ENCODE measurements at regions not wholly inside any gene's neighbourhood (a gene's known extent, or its start where the extent isn't known, plus 50 kb on each side); places are given as distances from the start of the nearest gene placed in this dataset.
A peak's percentile ranks its signal among the peaks of the same experiment; 100 is the strongest.

DNA sequence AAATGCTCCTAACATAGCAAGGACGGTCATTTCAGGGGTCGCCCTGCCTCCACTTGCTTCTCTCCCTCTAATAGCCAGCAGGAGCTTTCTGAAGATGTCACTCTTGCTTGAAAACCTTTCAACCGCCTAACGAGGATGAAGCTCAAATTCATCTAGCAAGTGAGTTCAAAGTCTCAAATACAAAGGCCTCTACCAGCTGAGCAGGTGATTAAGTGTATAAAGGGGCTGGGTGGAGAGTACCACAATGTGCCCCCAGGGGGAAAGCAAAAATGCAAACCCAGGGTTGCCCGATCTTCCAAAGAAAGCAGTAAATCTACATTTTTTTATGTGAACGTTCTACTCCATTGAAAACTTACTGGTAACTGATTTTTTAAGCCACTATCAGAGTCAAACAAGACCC lies 50.4 kb upstream of the GRIP2 start:
- DNase-seq (ENCODE audit: low spot score): no peak

DNA sequence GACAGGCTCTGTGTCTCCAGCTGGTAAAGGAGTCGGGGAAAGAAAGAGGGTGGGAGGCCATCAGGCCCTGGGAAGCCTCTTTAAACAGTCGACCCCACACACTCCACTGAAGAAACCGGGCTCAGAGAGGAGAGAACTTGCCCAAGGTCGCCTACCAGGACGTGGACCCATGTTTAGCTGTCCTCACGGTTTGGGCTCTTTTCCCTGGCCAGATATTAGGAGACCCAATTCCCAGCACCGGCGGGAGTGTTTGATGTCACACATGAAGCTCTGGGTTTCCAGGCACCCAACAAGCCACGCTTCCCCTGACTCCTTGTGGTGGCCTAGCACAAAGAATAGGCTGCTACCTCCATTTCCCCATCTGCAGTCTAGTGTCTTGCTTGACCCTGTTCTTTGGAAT lies 52.2 kb upstream of the GRIP2 start:
- no peak for DNase-seq (ENCODE audit: low spot score)

DNA sequence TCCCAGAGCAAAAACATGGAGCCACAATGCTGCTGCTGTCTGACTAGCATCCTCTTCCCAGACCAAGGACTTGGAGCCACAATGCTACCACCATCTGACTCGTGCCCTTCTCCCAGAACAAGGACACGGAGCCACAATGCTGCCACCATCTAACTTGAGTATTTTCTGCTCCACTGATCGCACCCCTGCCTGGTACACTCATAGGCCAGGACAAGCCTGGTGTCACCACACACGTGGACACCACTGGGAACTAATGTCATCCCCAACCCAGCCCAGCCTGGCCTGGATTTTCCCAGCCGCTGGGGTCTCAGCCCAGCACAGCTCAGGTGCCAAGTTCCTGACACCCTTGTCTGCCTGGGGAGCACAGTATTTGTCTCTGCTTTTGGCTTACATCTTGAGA lies 52.7 kb upstream of the GRIP2 start:
- no peak for DNase-seq (ENCODE audit: low spot score)

DNA sequence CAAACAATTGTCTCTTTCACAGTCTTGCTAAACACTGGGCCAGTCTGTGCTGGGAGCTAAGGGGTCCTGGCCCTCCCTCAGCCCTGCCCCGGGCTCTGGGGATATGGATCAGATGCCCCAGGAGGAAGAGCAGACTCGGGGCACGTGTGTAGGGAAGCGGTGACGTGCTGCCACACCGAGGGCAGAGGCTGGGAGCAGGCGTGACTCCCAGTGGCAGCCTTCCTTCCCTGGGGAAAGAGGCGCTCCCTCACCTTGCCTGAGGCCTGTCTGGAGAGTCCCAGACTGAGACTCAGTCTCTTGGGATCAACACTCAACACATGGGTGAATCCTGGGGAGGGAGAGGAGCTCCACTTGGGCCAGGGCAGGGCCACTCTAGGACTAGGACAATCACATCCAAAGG lies 54.1 kb upstream of the GRIP2 start:
- DNase-seq (ENCODE audit: low spot score): no peak

DNA sequence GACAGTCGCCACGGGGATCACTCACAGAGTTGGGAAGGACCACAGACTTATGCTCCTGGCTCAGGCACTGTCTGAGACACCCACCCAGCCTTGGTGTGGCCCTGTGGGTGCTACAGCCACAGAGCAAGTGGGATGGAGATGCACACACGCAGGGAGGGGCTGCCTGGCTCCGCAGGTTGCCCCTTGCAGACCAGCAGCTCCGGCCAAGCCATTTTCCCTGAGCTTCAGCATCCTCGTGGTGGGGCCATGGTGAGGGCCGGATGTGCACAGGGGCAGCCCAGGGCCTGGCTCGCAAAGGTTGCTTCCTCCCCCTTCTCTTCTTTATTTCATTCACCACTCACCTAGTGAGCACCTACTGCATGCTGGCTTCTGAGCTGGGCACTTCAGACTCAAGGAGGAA lies 55.4 kb upstream of the GRIP2 start:
- DNase-seq (ENCODE audit: low spot score): no peak

DNA sequence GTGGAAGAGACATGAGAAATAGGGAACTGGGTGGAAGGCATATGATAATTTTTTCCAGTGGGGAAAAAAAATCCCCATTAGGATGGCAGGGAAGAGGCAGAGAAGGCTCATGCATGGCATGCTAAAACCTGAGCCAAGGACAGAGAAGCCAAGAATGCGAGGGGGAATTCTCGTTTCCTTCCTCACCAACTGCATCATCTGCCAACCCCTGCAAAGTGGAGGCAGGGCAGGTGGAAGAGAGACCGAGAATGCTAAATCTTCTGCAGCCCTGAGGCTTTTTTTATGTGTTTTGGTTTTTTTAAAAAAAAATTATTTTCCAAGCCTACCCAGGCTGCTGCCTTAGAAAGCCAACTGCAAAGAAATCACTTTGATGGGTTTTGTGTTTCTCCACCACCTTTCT lies 54.3 kb upstream of the CCDC174 start:
- no peak for DNase-seq (ENCODE audit: low spot score)

DNA sequence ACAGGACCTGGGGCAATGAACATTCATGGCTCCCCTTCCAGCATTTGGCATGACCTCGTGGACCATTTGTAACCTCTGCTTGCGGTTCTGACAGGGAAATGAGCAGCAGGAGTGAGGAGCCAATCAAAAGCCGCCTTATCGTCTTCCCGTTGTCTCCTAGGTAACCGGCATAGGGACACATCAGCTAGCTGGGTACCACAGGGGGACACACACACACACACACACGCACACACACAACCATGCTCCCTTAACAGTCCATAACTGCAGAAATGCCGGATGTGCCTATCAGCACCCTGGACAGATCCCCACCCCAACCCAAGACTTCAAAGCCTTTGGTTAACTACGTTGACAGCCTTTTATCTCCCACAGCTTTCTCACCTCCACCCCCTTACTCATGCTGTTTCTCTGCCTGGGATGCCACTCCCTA lies 53.4 kb upstream of the CCDC174 start:
- DNase-seq (ENCODE audit: low spot score): peak; percentile 10

DNA sequence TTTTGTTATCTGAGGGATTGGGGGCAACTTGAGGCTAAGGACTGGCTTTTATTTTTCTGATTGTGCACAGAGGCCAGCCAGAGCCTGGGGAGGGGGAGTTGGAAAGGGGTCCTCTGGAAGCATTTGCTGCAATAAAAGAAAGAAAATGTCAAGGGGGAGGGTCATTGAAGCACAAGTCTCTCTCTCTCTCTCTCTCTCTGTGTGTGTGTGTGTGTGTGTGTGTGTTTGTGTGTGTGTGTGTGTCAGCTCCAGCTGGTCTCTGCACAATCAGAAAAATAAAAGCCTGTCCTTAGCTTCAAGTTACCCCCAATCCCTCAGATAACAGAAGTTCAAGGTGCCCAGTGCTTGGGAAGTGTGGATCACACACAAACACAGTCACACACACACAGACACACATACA lies 52.1 kb upstream of the CCDC174 start:
- DNase-seq (ENCODE audit: low spot score): no peak

DNA sequence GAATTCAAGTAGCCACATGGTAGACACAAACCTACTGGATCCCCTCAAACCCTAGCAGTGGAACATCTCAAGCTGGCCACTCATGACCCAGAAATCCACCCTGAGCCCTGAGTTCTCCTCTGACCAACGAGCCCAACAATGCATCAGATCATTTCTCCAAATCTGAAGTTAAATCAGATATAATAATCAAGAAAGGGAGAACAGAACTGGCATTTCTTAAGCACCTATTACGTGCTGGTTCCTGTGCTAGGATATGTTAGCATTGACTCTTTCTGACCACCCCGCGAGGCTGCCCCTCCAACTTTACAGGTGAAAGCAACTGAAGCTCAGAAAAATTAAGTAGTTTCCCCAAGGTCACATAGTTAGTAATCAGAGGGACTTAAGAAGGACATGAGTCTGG lies 51.5 kb upstream of the CCDC174 start:
- DNase-seq (ENCODE audit: low spot score): no peak

DNA sequence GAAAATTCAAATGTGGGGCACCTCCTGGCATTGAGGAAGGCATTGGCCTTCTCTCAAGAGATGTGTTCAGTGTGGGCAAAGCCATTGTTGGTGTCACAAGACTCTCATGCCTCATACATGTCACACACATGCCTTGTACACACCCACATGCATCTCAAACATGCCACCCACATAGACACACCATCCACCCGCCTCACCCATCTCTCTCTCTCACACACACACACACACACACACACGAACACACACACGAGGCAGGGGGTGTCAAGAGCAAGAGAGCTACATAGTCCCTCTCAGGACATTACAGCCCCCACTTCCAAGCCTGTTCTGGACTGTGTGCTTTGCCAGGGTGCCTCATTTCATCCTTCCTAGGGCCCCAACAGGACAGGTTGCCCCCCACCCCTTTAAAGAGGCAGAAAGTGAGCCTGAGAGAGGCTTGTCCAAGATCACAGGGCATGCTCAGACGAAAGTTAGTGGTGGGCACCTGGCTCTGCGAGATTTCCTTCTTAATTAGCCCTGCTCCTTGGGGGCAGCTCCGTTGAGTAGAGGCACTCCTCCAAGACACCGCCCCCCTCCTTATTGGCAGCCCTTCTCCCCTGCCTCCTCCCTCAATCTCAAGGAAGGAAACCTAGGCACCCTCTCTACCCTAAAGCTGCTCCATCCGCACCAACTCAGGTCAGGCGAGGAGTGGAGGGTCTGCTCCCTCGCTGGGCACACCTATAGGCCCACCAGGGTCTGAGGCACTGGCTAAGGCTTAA lies 50.5 kb upstream of the CCDC174 start:
- DNase-seq (ENCODE audit: low spot score): no peak

DNA sequence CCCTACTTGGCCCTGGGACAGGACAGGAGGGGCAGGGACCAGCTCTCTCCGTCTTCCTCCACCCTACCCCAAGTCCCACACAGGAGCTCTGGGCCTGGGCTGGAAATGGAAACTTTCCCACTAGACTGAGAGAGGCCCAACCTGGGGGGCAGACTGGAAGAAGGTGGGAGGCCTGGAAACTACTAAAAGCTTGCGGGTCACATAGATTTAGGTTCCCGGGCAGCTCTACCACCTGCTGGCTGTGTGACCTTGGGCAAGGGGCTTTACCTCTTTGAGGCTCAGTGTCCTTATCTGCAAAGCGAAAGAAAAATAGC lies 49.9 kb upstream of the CCDC174 start:
- no peak for DNase-seq (ENCODE audit: low spot score)

Data from CD4-positive, alpha-beta T cell treated with Interleukin-15 for 4 hours (primary cell).